ENCODE measurements at regions not wholly inside any gene's neighbourhood (a gene's known extent, or its start where the extent isn't known, plus 50 kb on each side); places are given as distances from the start of the nearest gene placed in this dataset.

DNA sequence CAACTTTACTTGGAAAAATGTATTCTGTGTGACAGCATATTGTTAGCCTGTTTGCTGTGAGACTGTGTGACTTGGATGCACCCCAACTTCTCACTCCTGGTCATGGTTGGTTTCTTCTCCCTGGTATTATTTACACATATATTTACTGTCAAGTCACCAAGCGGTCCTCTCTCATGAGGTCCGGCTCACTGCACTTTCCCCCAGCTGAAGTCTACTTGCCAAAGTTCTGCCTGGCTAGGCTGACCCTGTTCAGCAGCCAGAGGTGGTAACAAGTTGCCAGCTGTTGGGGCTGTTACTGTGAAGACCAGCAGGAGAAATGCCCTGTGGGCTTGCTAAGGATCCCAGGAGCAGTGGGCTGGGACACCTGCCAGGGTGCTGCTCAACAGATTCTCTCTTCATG, 337.5 kb downstream of the MFSD1 start:
- no peaks in the 10 kb centered on the region for H3K9me3 ChIP-seq (ENCODE audit: control insufficient read depth in 3 of 3, low read length in 3 of 3)
- H3K27ac ChIP-seq (ENCODE audit: low read depth, low read length): no peak overlapping the region
- H3K4me1 ChIP-seq (ENCODE audit: control insufficient read depth in 3 of 3, insufficient read depth in 3 of 3, low read length in 3 of 3): no peaks in the 10 kb centered on the region
- H3K27me3 ChIP-seq (ENCODE audit: control insufficient read depth in 3 of 3, insufficient read depth in 3 of 3, low read length in 3 of 3): no peaks in the 10 kb centered on the region
- H3K4me3 ChIP-seq (ENCODE audit: low read length in 3 of 3): no peak overlapping the region
- H3K36me3 ChIP-seq (ENCODE audit: control insufficient read depth in 3 of 3, insufficient read depth in 3 of 3, low read length in 3 of 3): no peaks in the 10 kb centered on the region
- no peak overlapping the region for H3K9ac ChIP-seq (ENCODE audit: low read depth in 1 of 3, low read length in 3 of 3)

DNA sequence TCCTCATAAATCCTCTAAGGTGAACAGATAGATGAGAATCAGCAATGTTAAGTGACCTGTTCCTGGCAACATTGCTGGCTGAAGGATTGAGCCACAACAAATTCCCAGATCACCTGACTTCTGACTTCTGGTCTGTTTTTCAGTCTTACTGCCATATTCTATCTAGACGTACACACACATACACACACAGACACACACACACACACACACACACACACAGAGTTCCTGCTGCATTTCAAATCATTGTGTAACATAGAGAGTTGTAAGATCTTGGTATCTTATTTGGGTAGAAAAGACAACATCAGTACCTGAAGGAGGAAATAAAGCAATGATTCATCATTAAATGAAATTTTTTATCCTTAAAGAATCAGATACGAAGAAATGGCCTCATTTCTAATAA, 342.6 kb downstream of the MFSD1 start:
- H3K27ac ChIP-seq (ENCODE audit: low read depth, low read length): no peak overlapping the region
- H3K9ac ChIP-seq (ENCODE audit: low read depth in 1 of 3, low read length in 3 of 3): no peak overlapping the region
- no peaks in the 10 kb centered on the region for H3K27me3 ChIP-seq (ENCODE audit: control insufficient read depth in 3 of 3, insufficient read depth in 3 of 3, low read length in 3 of 3)
- no peak overlapping the region for H3K4me3 ChIP-seq (ENCODE audit: low read length in 3 of 3)
- no peaks in the 10 kb centered on the region for H3K9me3 ChIP-seq (ENCODE audit: control insufficient read depth in 3 of 3, low read length in 3 of 3)
- H3K36me3 ChIP-seq (ENCODE audit: control insufficient read depth in 3 of 3, insufficient read depth in 3 of 3, low read length in 3 of 3): no peaks in the 10 kb centered on the region
- no peaks in the 10 kb centered on the region for H3K4me1 ChIP-seq (ENCODE audit: control insufficient read depth in 3 of 3, insufficient read depth in 3 of 3, low read length in 3 of 3)

DNA sequence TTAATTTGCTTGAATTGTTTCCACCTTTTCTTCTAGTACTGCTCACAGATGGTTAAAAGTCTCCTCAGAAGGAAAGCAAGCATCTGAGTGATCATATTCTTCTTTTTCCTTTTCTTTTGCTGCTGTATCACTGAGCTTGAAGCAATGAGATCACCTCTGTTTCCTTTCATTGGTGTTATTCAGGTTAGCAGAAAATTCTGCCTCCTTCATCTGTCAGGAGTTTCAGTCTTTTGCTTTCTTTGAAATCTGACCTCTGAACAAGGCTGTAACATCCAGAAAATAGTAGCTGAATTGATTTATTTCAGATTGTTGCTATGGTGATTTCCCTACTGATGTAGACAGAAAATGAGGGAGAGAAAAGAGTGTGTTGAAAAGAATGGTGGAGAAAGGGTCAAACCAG, 343.0 kb downstream of the MFSD1 start:
- H3K9me3 ChIP-seq (ENCODE audit: control insufficient read depth in 3 of 3, low read length in 3 of 3): no peaks in the 10 kb centered on the region
- H3K27me3 ChIP-seq (ENCODE audit: control insufficient read depth in 3 of 3, insufficient read depth in 3 of 3, low read length in 3 of 3): no peaks in the 10 kb centered on the region
- H3K4me1 ChIP-seq (ENCODE audit: control insufficient read depth in 3 of 3, insufficient read depth in 3 of 3, low read length in 3 of 3): no peaks in the 10 kb centered on the region
- H3K36me3 ChIP-seq (ENCODE audit: control insufficient read depth in 3 of 3, insufficient read depth in 3 of 3, low read length in 3 of 3): no peaks in the 10 kb centered on the region
- no peak overlapping the region for H3K4me3 ChIP-seq (ENCODE audit: low read length in 3 of 3)
- H3K9ac ChIP-seq (ENCODE audit: low read depth in 1 of 3, low read length in 3 of 3): no peak overlapping the region
- no peak overlapping the region for H3K27ac ChIP-seq (ENCODE audit: low read depth, low read length)

DNA sequence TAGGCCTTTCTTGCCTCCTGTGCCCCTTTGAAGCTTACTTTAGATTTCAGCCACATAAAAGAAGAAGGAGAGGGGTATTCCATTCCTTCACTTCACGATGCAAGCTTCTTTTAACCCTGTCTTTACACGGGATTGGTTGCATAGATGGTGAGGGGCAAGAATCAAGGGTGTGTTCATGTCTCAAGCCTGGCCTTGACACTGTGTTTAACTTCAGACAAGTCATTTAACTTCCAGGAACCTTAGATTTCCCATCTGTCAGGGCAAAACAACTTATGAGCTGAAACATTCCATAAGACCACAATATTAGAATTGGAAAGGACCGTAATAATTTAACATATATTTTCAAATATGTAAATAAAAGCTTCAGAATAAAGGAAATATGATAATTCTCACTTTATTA, 344.5 kb downstream of the MFSD1 start:
- no peaks in the 10 kb centered on the region for H3K27me3 ChIP-seq (ENCODE audit: control insufficient read depth in 3 of 3, insufficient read depth in 3 of 3, low read length in 3 of 3)
- no peak overlapping the region for H3K9ac ChIP-seq (ENCODE audit: low read depth in 1 of 3, low read length in 3 of 3)
- H3K9me3 ChIP-seq (ENCODE audit: control insufficient read depth in 3 of 3, low read length in 3 of 3): no peaks in the 10 kb centered on the region
- H3K36me3 ChIP-seq (ENCODE audit: control insufficient read depth in 3 of 3, insufficient read depth in 3 of 3, low read length in 3 of 3): no peaks in the 10 kb centered on the region
- no peak overlapping the region for H3K4me3 ChIP-seq (ENCODE audit: low read length in 3 of 3)
- H3K27ac ChIP-seq (ENCODE audit: low read depth, low read length): no peak overlapping the region
- peaks cover 0 to 2% (median under 1%) of the 10 kb centered on the region in 3 donors for H3K4me1 ChIP-seq (ENCODE audit: control insufficient read depth in 3 of 3, insufficient read depth in 3 of 3, low read length in 3 of 3)

DNA sequence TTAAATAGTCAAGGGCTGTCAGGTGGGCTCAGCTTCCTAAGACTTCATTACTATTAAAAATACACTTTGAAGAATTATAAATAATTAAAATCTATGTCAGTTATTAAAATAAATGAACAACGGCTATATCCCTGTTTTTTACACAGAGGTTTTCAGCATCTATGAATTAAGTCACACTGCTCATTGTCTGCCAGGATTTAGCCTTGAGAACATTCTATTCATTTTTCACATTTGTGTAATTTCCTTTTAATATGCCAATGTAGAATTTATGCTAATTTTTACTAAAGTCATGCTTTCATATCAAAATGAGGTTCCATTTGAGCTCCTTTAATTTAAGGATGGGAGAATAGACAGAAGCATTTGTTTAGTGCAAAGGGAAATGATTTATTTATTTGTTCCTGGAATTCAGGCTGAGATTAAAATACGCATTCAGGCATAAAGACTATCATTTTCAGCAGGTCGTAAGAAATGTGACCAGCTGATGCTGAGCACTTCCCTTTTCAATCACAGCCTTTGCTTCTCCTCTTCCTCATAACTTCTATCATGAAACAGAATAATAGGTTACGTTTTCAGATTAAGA, 345.1 kb downstream of the MFSD1 start:
- no peaks in the 10 kb centered on the region for H3K9me3 ChIP-seq (ENCODE audit: control insufficient read depth in 3 of 3, low read length in 3 of 3)
- no peak overlapping the region for H3K27ac ChIP-seq (ENCODE audit: low read depth, low read length)
- no peaks in the 10 kb centered on the region for H3K36me3 ChIP-seq (ENCODE audit: control insufficient read depth in 3 of 3, insufficient read depth in 3 of 3, low read length in 3 of 3)
- no peak overlapping the region for H3K9ac ChIP-seq (ENCODE audit: low read depth in 1 of 3, low read length in 3 of 3)
- H3K27me3 ChIP-seq (ENCODE audit: control insufficient read depth in 3 of 3, insufficient read depth in 3 of 3, low read length in 3 of 3): no peaks in the 10 kb centered on the region
- no peak overlapping the region for H3K4me3 ChIP-seq (ENCODE audit: low read length in 3 of 3)
- H3K4me1 ChIP-seq (ENCODE audit: control insufficient read depth in 3 of 3, insufficient read depth in 3 of 3, low read length in 3 of 3): peaks cover 0 to 2% (median 2%) of the 10 kb centered on the region in 3 donors

DNA sequence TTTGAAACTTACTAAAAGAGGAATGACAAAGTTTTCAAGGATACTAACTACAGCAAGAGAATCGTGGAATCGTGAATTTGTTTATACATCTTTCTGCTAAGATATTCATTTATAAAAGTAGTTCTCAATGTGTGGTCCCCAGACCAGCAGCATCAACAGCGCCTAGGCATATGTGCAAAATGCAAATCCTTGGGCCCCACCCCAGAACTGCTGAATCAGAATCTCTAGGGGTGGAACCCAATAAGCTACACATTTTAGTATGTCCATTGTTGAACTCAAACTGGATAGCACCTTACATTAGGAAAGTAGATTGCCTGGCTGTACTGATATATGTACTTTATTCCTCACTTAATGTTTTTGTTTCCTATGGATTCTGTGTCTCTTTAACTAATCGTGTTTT, 346.0 kb downstream of the MFSD1 start:
- Histone ChIP-seq H3K27me3 (ENCODE audit: control insufficient read depth in 3 of 3, insufficient read depth in 3 of 3, low read length in 3 of 3) (no peaks in the 10 kb centered on the region), H3K27ac (ENCODE audit: low read depth, low read length) (no peak overlapping the region), H3K4me3 (ENCODE audit: low read length in 3 of 3) (no peak overlapping the region), H3K4me1 (ENCODE audit: control insufficient read depth in 3 of 3, insufficient read depth in 3 of 3, low read length in 3 of 3) (peaks cover 0 to 2% (median 2%) of the 10 kb centered on the region in 3 donors), H3K36me3 (ENCODE audit: control insufficient read depth in 3 of 3, insufficient read depth in 3 of 3, low read length in 3 of 3) (no peaks in the 10 kb centered on the region), H3K9ac (ENCODE audit: low read depth in 1 of 3, low read length in 3 of 3) (no peak overlapping the region), H3K9me3 (ENCODE audit: control insufficient read depth in 3 of 3, low read length in 3 of 3) (no peaks in the 10 kb centered on the region)

DNA sequence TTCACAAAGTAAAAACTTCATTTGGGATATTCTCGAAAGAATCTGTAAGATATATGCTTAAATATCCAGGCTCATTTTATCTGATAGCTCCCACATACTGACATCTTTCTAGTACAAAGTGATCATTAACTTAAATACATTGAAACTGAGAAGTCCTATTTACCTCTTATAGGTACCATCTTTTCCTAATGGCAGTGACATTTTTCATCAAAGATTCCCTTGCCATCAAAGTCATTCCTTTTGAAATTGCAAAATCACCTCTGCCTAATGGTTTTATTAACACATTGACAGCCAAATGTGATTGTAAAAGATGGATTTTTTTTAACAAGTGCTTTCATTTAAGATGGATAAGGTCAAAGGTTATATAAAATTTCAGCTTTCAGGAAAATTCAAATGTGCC, 346.6 kb downstream of the MFSD1 start:
- Histone ChIP-seq H3K27me3 (ENCODE audit: control insufficient read depth in 3 of 3, insufficient read depth in 3 of 3, low read length in 3 of 3) (no peaks in the 10 kb centered on the region), H3K27ac (ENCODE audit: low read depth, low read length) (no peak overlapping the region), H3K9me3 (ENCODE audit: control insufficient read depth in 3 of 3, low read length in 3 of 3) (no peaks in the 10 kb centered on the region), H3K9ac (ENCODE audit: low read depth in 1 of 3, low read length in 3 of 3) (no peak overlapping the region), H3K4me3 (ENCODE audit: low read length in 3 of 3) (no peak overlapping the region), H3K36me3 (ENCODE audit: control insufficient read depth in 3 of 3, insufficient read depth in 3 of 3, low read length in 3 of 3) (no peaks in the 10 kb centered on the region), H3K4me1 (ENCODE audit: control insufficient read depth in 3 of 3, insufficient read depth in 3 of 3, low read length in 3 of 3) (peaks cover 0 to 2% (median 2%) of the 10 kb centered on the region in 3 donors)

DNA sequence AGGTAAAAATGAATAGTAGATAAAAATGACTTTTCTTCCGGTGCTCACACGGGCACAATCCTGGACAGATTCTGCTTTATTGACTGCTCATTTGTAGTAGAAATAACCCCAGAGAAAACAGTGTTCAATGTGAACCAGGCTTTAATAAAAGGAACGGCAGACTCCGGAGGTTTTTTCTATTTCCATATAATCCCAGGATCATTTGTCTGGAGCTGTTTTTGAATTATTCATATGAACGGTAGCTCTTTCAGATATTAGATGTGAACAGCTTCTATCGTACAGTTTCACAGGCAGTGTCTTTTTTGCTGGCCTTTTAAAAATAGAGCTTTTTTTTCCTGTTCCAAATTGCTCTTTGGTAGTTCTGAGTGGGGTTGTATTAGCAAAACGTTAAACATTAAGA, 347.3 kb downstream of the MFSD1 start:
- Histone ChIP-seq H3K27ac (ENCODE audit: low read depth, low read length) (no peak overlapping the region), H3K4me1 (ENCODE audit: control insufficient read depth in 3 of 3, insufficient read depth in 3 of 3, low read length in 3 of 3) (peaks cover 0 to 2% (median 2%) of the 10 kb centered on the region in 3 donors), H3K27me3 (ENCODE audit: control insufficient read depth in 3 of 3, insufficient read depth in 3 of 3, low read length in 3 of 3) (no peaks in the 10 kb centered on the region), H3K36me3 (ENCODE audit: control insufficient read depth in 3 of 3, insufficient read depth in 3 of 3, low read length in 3 of 3) (no peaks in the 10 kb centered on the region), H3K4me3 (ENCODE audit: low read length in 3 of 3) (no peak overlapping the region), H3K9me3 (ENCODE audit: control insufficient read depth in 3 of 3, low read length in 3 of 3) (no peaks in the 10 kb centered on the region), H3K9ac (ENCODE audit: low read depth in 1 of 3, low read length in 3 of 3) (no peak overlapping the region)

DNA sequence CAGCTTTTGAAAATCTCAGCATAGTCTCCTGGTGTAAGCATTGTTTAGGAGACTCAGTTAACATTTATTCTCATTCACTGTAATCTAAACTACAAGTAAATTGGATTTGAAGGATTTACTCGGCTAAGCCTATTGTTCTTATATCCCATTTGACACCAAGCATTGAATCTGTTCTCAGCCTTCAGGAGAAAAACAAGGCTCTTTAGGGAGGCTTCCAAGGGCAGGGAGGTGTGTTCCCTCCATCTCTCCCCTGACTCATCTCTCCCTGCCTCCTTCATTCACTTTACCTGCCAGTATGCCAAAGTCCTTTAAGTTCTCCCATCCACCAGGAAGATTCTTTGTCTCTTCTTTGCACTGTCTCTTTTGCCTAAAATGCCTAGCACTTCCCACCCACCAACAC, 347.8 kb downstream of the MFSD1 start:
- no peak overlapping the region for H3K27ac ChIP-seq (ENCODE audit: low read depth, low read length)
- no peak overlapping the region for H3K4me3 ChIP-seq (ENCODE audit: low read length in 3 of 3)
- no peaks in the 10 kb centered on the region for H3K27me3 ChIP-seq (ENCODE audit: control insufficient read depth in 3 of 3, insufficient read depth in 3 of 3, low read length in 3 of 3)
- peaks cover 0 to 2% (median 2%) of the 10 kb centered on the region in 3 donors for H3K4me1 ChIP-seq (ENCODE audit: control insufficient read depth in 3 of 3, insufficient read depth in 3 of 3, low read length in 3 of 3)
- no peak overlapping the region for H3K9ac ChIP-seq (ENCODE audit: low read depth in 1 of 3, low read length in 3 of 3)
- H3K9me3 ChIP-seq (ENCODE audit: control insufficient read depth in 3 of 3, low read length in 3 of 3): no peaks in the 10 kb centered on the region
- H3K36me3 ChIP-seq (ENCODE audit: control insufficient read depth in 3 of 3, insufficient read depth in 3 of 3, low read length in 3 of 3): no peaks in the 10 kb centered on the region

DNA sequence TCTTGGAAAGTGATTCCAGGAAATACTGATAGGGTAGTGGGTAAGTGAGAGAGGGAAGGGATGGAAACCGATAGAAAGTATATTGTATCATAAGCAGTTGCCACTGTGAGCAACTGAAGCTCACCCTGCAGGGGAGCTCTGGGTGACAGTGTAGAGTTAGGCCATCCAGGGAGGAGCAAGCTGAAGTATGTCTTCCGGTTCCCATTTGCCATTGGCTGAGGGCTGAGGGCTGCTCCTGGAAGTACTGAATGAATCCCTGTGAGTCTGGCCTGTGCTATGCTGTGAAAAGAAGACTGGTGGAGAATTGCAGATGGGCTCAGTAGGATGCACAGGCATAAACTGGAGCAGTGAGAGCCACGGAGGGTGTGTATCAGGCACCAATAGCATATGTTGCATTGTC, 348.3 kb downstream of the MFSD1 start:
- H3K4me3 ChIP-seq (ENCODE audit: low read length in 3 of 3): no peak overlapping the region
- H3K27me3 ChIP-seq (ENCODE audit: control insufficient read depth in 3 of 3, insufficient read depth in 3 of 3, low read length in 3 of 3): no peaks in the 10 kb centered on the region
- H3K9me3 ChIP-seq (ENCODE audit: control insufficient read depth in 3 of 3, low read length in 3 of 3): no peaks in the 10 kb centered on the region
- H3K36me3 ChIP-seq (ENCODE audit: control insufficient read depth in 3 of 3, insufficient read depth in 3 of 3, low read length in 3 of 3): no peaks in the 10 kb centered on the region
- no peak overlapping the region for H3K27ac ChIP-seq (ENCODE audit: low read depth, low read length)
- peaks cover 0 to 2% (median 2%) of the 10 kb centered on the region in 3 donors for H3K4me1 ChIP-seq (ENCODE audit: control insufficient read depth in 3 of 3, insufficient read depth in 3 of 3, low read length in 3 of 3)
- H3K9ac ChIP-seq (ENCODE audit: low read depth in 1 of 3, low read length in 3 of 3): no peak overlapping the region

DNA sequence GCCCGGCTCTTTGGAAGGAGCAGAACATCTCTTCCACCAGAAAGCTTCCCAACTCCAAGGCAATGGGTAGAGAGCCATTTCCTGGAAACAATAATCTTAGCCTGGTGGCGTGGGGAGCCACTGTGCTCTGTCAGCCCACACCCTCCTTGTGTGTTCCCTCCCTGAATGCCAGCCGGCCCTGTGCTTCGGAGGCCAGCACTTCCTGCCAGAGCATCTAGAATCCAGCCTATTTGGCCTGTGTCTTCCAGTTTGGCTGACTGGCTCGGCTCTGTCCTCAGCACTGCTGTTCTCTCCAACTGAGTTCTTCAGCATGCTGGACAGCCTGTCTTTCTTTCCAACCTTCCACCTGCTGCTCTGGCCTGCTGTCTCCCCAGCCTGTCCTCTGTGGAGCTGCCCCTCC, 349.3 kb downstream of the MFSD1 start:
- Histone ChIP-seq H3K9me3 (ENCODE audit: control insufficient read depth in 3 of 3, low read length in 3 of 3) (no peaks in the 10 kb centered on the region), H3K27me3 (ENCODE audit: control insufficient read depth in 3 of 3, insufficient read depth in 3 of 3, low read length in 3 of 3) (no peaks in the 10 kb centered on the region), H3K9ac (ENCODE audit: low read depth in 1 of 3, low read length in 3 of 3) (no peak overlapping the region), H3K4me1 (ENCODE audit: control insufficient read depth in 3 of 3, insufficient read depth in 3 of 3, low read length in 3 of 3) (peaks cover 0 to 2% (median 2%) of the 10 kb centered on the region in 3 donors), H3K27ac (ENCODE audit: low read depth, low read length) (no peak overlapping the region), H3K4me3 (ENCODE audit: low read length in 3 of 3) (no peak overlapping the region), H3K36me3 (ENCODE audit: control insufficient read depth in 3 of 3, insufficient read depth in 3 of 3, low read length in 3 of 3) (no peaks in the 10 kb centered on the region)
